ENCODE measurements at regions not wholly inside any gene's neighbourhood (a gene's known extent, or its start where the extent isn't known, plus 50 kb on each side); places are given as distances from the start of the nearest gene placed in this dataset.
A peak's percentile ranks its signal among the peaks of the same experiment; 100 is the strongest.

- no peaks in the 10 kb centered on the region for H3K9me2 ChIP-seq (ENCODE audit: insufficient read depth, low read length)
- ChIA-PET POLR2A (no interaction called here), CTCF (ENCODE audit: unreplicated experiment) (no interaction called here)
These were observed 56.0 kb upstream of the PIK3CG start for GRCh38 chr7:106808967-106809635.

GRCh38 chr7:106811472-106811871 is 53.6 kb upstream of the PIK3CG start:
- Histone ChIP-seq H3K4me3 (ENCODE audit: low read depth, low read length, poor library complexity, severe bottlenecking) (no peak overlapping the region), H3K36me3 (ENCODE audit: insufficient read depth, low read length) (no peaks in the 10 kb centered on the region), H3K4me1 (ENCODE audit: insufficient read depth, low read length, poor library complexity, severe bottlenecking) (no peaks in the 10 kb centered on the region), H3K9me3 (ENCODE audit: low read length) (no peaks in the 10 kb centered on the region), H3K79me2 (ENCODE audit: insufficient read depth, low read depth, low read length) (no peaks in the 10 kb centered on the region), H3K4me2 (ENCODE audit: low read length) (no peak overlapping the region), H4K20me1 (ENCODE audit: insufficient read depth, low read length) (no peaks in the 10 kb centered on the region), H2AFZ (ENCODE audit: low read length) (no peak overlapping the region), H3K27ac (ENCODE audit: low read depth, low read length, poor library complexity, severe bottlenecking) (no peak overlapping the region), H3K9me2 (ENCODE audit: insufficient read depth, low read length) (0 out of 2 replicates have a peak, but pooled peaks cover 5% of the 10 kb centered on the region)
- ChIA-PET POLR2A (interaction anchor here (0.6 to 1.3 kb wide), 3 partner anchors 121 to 901 kb away, joined by 3 read pairs; no protein-coding TSS in a partner anchor), CTCF (ENCODE audit: unreplicated experiment) (no interaction called here)
- no TSS peak for BruUV-seq (replicated peaks)
- DNase-seq (ENCODE audit: low spot score) = no peak
- intact Hi-C loops (cut with micrococcal nuclease; ENCODE audit: unreplicated experiment) = no loop called here
- TF ChIP-seq EZH2phosphoT487 (IDR thresholded peaks at IDR 0.05; ENCODE audit: borderline replicate concordance, low read depth, low read length) = no peak
- TF ChIP-seq CTCF (conservative IDR thresholded peaks at IDR 0.05; ENCODE audit: low read length) = no peak

More at GRCh38 chr7:106808967-106809635, 56.0 kb upstream of the PIK3CG start:
- Histone ChIP-seq H3K36me3 (ENCODE audit: insufficient read depth, low read length) (no peaks in the 10 kb centered on the region), H3K27ac (ENCODE audit: low read depth, low read length, poor library complexity, severe bottlenecking) (no peak overlapping the region), H3K4me1 (ENCODE audit: insufficient read depth, low read length, poor library complexity, severe bottlenecking) (peaks cover 6% of the 10 kb centered on the region), H3K79me2 (ENCODE audit: insufficient read depth, low read depth, low read length) (no peaks in the 10 kb centered on the region), H3K9me3 (ENCODE audit: low read length) (no peaks in the 10 kb centered on the region), H3K4me2 (ENCODE audit: low read length) (no peak overlapping the region), H2AFZ (ENCODE audit: low read length) (no peak overlapping the region), H4K20me1 (ENCODE audit: insufficient read depth, low read length) (no peaks in the 10 kb centered on the region), H3K4me3 (ENCODE audit: low read depth, low read length, poor library complexity, severe bottlenecking) (no peak overlapping the region)
- no TSS peak for BruUV-seq (replicated peaks)
- TF ChIP-seq CTCF (conservative IDR thresholded peaks at IDR 0.05; ENCODE audit: low read length) = no peak
- TF ChIP-seq EZH2phosphoT487 (IDR thresholded peaks at IDR 0.05; ENCODE audit: borderline replicate concordance, low read depth, low read length) = no peak
- intact Hi-C loops (cut with micrococcal nuclease; ENCODE audit: unreplicated experiment) = no loop called here
- DNase-seq (ENCODE audit: low spot score) = no peak

- TF ChIP-seq CTCF (conservative IDR thresholded peaks at IDR 0.05; ENCODE audit: low read length) = no peak
- TF ChIP-seq EZH2phosphoT487 (IDR thresholded peaks at IDR 0.05; ENCODE audit: borderline replicate concordance, low read depth, low read length) = no peak
- no peaks in the 10 kb centered on the region for H3K9me3 ChIP-seq (ENCODE audit: low read length)
- H3K4me3 ChIP-seq (ENCODE audit: low read depth, low read length, poor library complexity, severe bottlenecking) = no peak overlapping the region
- no peak overlapping the region for H3K27ac ChIP-seq (ENCODE audit: low read depth, low read length, poor library complexity, severe bottlenecking)
- intact Hi-C loops (cut with micrococcal nuclease; ENCODE audit: unreplicated experiment) = no loop called here
- 0 out of 2 replicates have a peak, but pooled peaks cover 5% of the 10 kb centered on the region for H3K9me2 ChIP-seq (ENCODE audit: insufficient read depth, low read length)
- POLR2A ChIA-PET = interaction anchor here (0.7 to 1.3 kb wide), 2 partner anchors 121 to 901 kb away, joined by 3 read pairs; no protein-coding TSS in a partner anchor
- no peak overlapping the region for H2AFZ ChIP-seq (ENCODE audit: low read length)
- peak; percentile 11 for DNase-seq (ENCODE audit: low spot score)
- H4K20me1 ChIP-seq (ENCODE audit: insufficient read depth, low read length) = no peaks in the 10 kb centered on the region
- no peaks in the 10 kb centered on the region for H3K79me2 ChIP-seq (ENCODE audit: insufficient read depth, low read depth, low read length)
- CTCF ChIA-PET (ENCODE audit: unreplicated experiment) = no interaction called here
- no peaks in the 10 kb centered on the region for H3K36me3 ChIP-seq (ENCODE audit: insufficient read depth, low read length)
- no peaks in the 10 kb centered on the region for H3K4me1 ChIP-seq (ENCODE audit: insufficient read depth, low read length, poor library complexity, severe bottlenecking)
- BruUV-seq (replicated peaks) = no TSS peak
- no peak overlapping the region for H3K4me2 ChIP-seq (ENCODE audit: low read length)
These were observed 52.9 kb upstream of the PIK3CG start for GRCh38 chr7:106812027-106812643.
